Tibial nerve (tissue), 4 donors: ENCODE measurements at regions not wholly inside any gene's neighbourhood (a gene's known extent, or its start where the extent isn't known, plus 50 kb on each side); places are given as distances from the start of the nearest gene placed in this dataset.

Experiments
- EP300 ChIP-seq, 2 donors: sonication (generic); formaldehyde crosslinking; IDR thresholded peaks; one replicate each; pipeline ENCODE4 v1.6.1; 2017; ENCODE audit warnings: antibody characterized with exemption in 2 of 2, mild to moderate bottlenecking in 1 of 2
- TF ChIP-seq, protein P1 (sequence below), 5 experiments: fragments of 200-600 bp in 3 of 5; fragments of 450-650 bp in 2 of 5; sonication (generic) in 3 of 5; IDR thresholded peaks; one replicate each; pipeline ENCODE4 v1.5.1; 2016 to 2019; ENCODE audit warnings: antibody characterized with exemption in 5 of 5, mild to moderate bottlenecking in 3 of 5, moderate library complexity in 2 of 5

DNA sequence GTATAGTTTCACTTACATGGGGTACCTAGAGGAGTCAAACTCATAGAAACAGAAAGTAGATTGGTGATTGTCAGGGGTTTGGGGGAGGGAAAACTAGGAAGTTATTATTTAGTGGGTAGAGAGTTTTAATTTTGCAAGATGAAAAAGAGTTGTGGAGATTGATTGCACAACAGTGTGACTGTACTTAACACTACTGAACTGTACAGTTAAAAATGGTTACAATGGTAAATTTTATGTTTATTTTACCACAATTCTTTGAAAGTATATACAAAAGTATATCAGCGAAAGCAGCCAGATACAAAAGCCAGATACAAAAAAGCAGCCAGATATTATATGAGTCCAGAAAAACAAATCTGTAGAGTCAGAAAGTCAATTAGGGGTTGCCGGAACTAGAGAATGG lies 247.6 kb downstream of the IPO8 start:
- TF ChIP-seq EP300 (IDR thresholded peaks at IDR 0.05), result no peak
- TF ChIP-seq, protein P1, sequence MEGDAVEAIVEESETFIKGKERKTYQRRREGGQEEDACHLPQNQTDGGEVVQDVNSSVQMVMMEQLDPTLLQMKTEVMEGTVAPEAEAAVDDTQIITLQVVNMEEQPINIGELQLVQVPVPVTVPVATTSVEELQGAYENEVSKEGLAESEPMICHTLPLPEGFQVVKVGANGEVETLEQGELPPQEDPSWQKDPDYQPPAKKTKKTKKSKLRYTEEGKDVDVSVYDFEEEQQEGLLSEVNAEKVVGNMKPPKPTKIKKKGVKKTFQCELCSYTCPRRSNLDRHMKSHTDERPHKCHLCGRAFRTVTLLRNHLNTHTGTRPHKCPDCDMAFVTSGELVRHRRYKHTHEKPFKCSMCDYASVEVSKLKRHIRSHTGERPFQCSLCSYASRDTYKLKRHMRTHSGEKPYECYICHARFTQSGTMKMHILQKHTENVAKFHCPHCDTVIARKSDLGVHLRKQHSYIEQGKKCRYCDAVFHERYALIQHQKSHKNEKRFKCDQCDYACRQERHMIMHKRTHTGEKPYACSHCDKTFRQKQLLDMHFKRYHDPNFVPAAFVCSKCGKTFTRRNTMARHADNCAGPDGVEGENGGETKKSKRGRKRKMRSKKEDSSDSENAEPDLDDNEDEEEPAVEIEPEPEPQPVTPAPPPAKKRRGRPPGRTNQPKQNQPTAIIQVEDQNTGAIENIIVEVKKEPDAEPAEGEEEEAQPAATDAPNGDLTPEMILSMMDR (IDR thresholded peaks at IDR 0.05), result no peak
